OCI-LY3 (cell line): ENCODE measurements at regions not wholly inside any gene's neighbourhood (a gene's known extent, or its start where the extent isn't known, plus 50 kb on each side); places are given as distances from the start of the nearest gene placed in this dataset.

Experiments
- CTCF ChIP-seq: fragments of 200-600, 300-600 bp; sonication (generic); IDR thresholded peaks from 2 replicates; pipeline ENCODE4 v1.5.1; 2014; ENCODE audit warnings: antibody characterized with exemption, low read length, low read depth
- EZH2phosphoT487 ChIP-seq: fragments of 200-600 bp; shearing (Covaris generic); IDR thresholded peaks from 2 replicates; pipeline ENCODE4 v1.6.1; 2018; ENCODE audit warnings: antibody characterized with exemption, mixed run types, low read depth

- no peak for TF ChIP-seq CTCF
- TF ChIP-seq EZH2phosphoT487, result no peak
Measured at GRCh38 chr3:25177041-25177440, 251.0 kb upstream of the RARB start.
